ENCODE measurements at regions not wholly inside any gene's neighbourhood (a gene's known extent, or its start where the extent isn't known, plus 50 kb on each side); places are given as distances from the start of the nearest gene placed in this dataset.

DNA sequence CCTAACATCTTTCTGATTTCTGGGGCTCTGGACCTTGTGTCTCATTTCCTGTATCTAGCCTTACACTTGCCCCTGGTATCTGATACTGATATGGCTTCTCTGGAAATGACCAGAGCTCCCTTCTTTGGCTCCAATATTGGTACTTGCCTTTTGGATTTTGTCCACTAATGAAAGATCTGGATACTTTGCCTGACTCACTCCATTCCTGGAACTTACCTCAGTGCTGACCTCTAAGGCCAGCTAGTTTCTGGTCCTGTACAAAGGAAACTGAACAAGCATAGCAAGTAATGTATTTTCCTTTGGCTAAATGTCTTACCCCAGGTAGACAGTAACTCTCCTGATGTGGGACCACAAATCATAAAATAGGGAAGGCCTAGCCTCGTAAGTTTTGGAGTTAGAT lies 93.8 kb upstream of the SLC4A7 start:
- TF ChIP-seq POLR2A (IDR thresholded peaks at IDR 0.05): no peak
- no peak for TF ChIP-seq CTCF (IDR thresholded peaks at IDR 0.05)
